ENCODE measurements at regions not wholly inside any gene's neighbourhood (a gene's known extent, or its start where the extent isn't known, plus 50 kb on each side); places are given as distances from the start of the nearest gene placed in this dataset.

- no peak for DNase-seq
These were observed 135.4 kb downstream of the BAMBI start for GRCh38 chr10:28812384-28813372.

GRCh38 chr10:28815681-28816080, 138.4 kb downstream of the BAMBI start:
- DNase-seq: no peak

- no peak for DNase-seq
These were observed 145.6 kb downstream of the BAMBI start for GRCh38 chr10:28822719-28823464.

- DNase-seq: no peak
These were observed 146.3 kb downstream of the BAMBI start for GRCh38 chr10:28823501-28824075.

GRCh38 chr10:28833313-28833712, 156.0 kb downstream of the BAMBI start:
- no peak for DNase-seq

- no peak for DNase-seq
These were observed 159.1 kb downstream of the BAMBI start for GRCh38 chr10:28836435-28836743.

- DNase-seq: no peak
These were observed 160.5 kb downstream of the BAMBI start for GRCh38 chr10:28837613-28838390.

GRCh38 chr10:28838908-28839307, 161.6 kb downstream of the BAMBI start:
- DNase-seq: no peak

GRCh38 chr10:28839600-28840007, 162.3 kb downstream of the BAMBI start:
- DNase-seq: no peak

- DNase-seq: no peak
These were observed 162.9 kb downstream of the BAMBI start for GRCh38 chr10:28840202-28840601.

- no peak for DNase-seq
These were observed 163.7 kb downstream of the BAMBI start for GRCh38 chr10:28840971-28841370.

GRCh38 chr10:28841625-28842024, 164.3 kb downstream of the BAMBI start:
- DNase-seq: no peak

- DNase-seq: no peak
These were observed 165.0 kb downstream of the BAMBI start for GRCh38 chr10:28842321-28842720.

- DNase-seq: no peak
These were observed 167.8 kb downstream of the BAMBI start for GRCh38 chr10:28845009-28845682.

GRCh38 chr10:28849309-28849708, 172.0 kb downstream of the BAMBI start:
- no peak for DNase-seq

GRCh38 chr10:28849821-28850220, 172.5 kb downstream of the BAMBI start:
- no peak for DNase-seq

GRCh38 chr10:28850784-28851183, 173.5 kb downstream of the BAMBI start:
- DNase-seq: no peak

- no peak for DNase-seq
These were observed 175.9 kb downstream of the BAMBI start for GRCh38 chr10:28853195-28853594.

- no peak for DNase-seq
These were observed 179.8 kb downstream of the BAMBI start for GRCh38 chr10:28857164-28857563.

GRCh38 chr10:28858646-28859045, 181.3 kb downstream of the BAMBI start:
- no peak for DNase-seq

- DNase-seq: no peak
These were observed 182.5 kb downstream of the BAMBI start for GRCh38 chr10:28859791-28860190.

- DNase-seq: no peak
These were observed 184.9 kb downstream of the BAMBI start for GRCh38 chr10:28862219-28862618.

Measured in T-helper 2 cell (primary cell).